RKO (cell line): ENCODE measurements at regions not wholly inside any gene's neighbourhood (a gene's known extent, or its start where the extent isn't known, plus 50 kb on each side); places are given as distances from the start of the nearest gene placed in this dataset.

Source experiments
- DNase-seq: peaks from one replicate; pipeline ENCODE4 v3.0.0-alpha.2; 2016; ENCODE audit warnings: low spot score

DNA sequence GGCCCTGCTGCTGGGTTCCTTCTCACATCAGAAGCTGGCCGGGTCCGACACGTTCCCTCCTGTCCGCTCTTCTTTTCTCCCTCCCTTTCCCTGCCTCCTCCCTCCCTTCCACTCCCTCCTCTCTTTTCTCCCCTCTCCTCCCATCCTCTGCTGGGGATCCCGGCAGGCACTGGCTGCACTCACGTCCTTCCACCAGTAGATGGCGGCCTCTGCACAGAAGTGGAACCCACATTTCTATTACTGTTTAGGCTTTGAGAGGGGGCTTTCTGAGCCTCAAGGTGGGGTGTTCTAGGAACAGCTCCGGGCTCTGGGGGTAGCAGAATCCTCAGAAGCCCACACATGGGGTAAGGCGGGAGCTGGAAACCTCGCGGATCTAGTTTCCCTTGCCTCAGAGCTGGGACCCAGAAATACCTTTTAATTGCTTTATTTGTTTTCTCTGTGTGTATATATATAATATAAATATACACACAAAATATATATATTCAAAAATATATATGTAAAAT is 294.2 kb downstream of the ZNF536 start:
- peak; percentile 15 for DNase-seq

DNA sequence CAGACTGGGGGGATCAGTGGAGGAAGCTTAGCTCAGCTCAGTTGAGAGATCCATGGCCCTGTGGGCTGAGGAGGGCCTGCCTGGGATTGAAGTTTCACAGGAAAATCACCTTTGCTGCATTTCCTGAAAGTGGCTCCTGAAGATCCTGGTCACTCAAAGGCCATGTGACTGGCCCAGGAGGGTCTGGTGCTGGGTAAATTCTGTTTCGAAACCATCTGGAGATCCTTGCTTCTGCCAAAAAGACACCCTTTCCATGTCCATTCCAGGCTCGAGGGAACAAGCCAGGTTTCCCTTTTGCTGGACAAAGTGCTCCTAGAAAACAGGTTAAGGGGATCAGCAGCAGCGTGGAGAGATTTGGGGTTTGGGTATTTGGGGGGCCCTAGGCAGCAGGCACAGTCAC is 293.3 kb downstream of the ZNF536 start:
- DNase-seq, result no peak

DNA sequence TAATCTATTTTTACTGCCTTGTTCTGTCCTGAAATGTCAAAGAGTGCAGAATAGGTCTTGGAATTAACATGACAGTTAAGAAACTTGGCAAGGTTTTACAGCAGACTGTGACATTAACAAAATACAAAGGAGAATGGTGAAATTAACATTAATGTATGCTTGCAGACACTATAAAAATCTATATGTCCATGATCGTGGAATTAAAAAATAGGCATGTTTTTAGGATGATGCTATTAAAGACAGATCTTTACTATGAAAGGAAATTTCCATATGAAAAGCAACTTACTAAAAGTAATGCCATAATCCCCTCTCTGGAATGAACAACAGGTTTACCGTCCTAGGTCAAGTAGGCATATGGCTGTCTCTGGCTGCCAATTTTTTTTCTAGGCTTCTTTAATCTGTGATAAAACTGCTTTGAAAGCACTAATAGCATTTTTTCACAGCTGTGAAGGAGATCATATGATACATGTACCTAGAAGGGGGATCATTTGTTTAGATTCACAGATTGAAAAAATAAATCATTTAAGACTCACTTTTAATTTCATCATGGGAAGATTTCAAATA is 291.5 kb downstream of the ZNF536 start:
- DNase-seq, result no peak

DNA sequence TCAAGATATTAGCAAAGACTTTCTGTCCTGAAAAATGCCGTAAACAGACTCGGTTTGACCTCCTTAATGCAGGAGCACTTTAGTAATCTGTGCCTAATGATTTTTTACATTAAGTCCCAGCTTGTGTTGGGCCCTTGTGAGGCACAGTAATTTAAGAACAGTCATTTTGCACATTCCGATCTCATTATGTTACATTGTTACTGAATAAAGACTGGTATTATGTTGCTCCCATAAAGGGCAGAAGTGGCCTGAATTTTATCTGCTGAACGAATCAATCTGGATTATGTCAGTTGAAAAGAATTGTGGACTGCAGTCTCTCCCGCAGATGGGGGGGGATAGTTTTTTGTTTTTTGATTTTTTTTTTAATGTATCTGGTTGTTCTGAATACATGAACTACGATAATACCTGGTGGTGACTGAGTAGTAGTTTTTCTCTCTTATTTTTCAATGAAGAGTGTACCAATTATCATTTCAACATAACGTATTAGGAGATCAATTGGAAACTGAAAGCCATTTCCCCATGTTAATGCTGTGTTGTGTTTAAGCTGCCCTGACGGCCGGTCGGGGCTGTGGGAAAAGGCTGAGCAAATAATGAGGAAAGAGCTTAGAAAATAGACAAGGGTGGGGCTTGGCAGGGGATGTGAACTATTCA is 290.2 kb downstream of the ZNF536 start:
- DNase-seq, result no peak

DNA sequence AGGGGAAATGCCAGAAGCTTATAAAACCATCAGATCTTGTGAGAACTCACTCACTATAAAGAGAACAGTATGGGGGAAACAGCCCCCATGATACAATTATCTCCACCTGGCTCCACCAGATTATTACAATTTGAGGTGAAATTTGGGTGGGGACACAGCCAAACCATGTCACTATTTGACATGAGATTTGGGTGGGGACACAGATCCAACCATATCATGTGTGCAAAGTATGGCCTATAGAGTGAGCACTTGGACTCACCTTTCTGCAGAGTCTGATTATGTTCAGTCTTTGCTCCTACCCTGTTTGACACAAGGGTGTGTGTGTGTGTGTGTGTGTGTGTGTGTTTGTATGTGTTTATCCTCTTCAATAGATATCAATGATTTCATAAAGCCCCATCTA is 287.5 kb downstream of the ZNF536 start:
- no peak for DNase-seq

DNA sequence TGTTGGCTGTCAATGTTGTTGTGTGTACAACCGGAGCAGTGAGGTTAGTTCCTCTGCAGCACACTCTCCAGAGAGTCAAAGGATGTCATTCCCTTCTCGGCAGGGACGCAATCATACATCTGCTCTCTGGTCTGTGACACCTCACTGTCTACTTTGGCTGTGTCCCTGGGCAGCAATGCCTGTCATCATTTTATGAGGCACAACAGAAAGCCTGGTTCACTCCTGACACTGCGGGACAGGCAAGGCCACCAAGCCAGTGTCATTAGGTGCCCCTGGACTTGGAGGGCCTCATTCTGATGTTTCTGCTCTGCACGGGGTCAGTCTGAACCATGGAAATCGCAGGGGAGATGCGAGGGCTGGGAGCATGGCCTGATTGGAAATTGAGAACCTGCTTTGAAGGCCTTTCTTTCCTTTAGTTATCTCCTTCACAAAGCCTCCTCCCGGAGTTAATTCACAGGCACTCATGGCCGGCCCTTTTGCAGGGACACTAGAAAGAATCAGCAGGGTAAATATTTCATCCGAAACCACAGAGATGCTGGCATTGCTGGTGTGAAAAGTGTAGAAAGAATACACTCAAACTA is 284.4 kb downstream of the ZNF536 start:
- no peak for DNase-seq

DNA sequence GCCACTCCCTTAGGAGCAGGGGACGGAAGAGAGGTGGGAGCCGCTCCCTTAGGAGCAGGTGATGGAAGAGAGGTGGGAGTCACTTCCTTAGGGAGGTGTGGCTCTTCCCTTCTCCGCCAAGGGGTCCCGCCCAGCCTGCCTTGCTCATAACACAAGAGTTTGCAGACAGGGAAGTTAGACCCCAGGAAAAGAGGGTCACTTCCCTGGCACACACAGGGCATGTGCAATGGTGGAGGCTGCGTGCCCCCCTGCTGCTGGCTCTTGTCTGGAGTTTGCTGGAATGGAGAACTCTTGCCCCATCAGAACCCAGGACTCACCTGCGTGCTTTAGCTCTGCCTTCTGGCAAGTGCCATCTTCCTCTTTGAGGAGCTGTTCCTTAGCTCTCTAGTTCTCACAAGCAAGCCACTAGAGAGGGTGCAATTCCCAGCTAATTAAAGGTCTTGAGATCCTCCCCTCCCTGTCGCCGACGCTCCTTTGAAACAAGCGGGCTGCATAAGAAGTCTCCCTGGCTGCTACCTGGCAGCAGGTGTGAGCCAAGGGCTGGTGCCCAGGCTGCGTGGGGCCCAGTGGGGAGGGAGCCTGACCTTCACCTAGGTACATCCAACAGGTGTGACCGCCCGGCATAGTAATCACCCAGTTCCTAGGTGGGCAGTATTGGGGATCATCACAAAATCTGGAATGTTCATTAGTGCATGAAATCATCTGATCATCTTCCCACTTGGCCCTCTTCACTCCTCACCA is 281.6 kb downstream of the ZNF536 start:
- DNase-seq, result no peak

DNA sequence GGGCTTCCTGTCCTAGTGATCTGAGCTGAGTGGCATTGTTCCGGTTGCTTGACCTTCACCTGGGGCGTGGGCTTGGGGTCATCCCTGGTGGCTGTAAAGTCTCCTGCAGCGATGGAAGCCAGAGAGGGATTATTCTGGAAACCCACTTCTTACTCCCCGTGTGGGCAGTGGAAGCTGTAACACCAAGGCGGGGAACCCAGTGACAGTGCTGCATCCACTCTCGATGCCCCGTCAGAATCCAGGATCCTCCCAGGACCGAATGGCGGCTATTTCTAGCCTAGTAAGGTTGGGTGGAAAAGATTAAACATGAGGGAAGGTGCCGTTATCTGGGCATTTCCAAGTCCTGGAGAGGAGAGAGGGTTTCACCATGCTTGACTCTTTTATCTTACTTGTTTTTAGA is 280.6 kb downstream of the ZNF536 start:
- DNase-seq, result no peak

DNA sequence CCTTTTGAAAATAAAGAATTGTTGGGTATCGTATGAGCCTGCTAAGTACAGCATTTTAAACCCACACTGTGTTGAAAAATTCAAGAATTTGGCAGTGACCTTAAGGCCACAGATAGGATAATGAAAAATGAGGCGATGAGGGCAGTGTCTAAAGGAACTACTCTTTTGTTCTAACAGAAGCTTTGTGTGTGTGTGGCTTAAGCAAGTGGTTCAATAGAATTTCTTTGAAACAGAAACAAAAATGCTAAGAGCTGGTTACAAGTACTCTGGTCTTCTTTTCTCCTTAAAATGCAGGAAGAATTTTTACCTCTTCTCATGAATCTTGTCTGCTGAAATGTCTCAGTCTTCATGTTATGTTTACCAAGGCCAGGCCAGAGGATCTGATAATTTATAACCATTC is 279.5 kb downstream of the ZNF536 start:
- DNase-seq, result no peak

DNA sequence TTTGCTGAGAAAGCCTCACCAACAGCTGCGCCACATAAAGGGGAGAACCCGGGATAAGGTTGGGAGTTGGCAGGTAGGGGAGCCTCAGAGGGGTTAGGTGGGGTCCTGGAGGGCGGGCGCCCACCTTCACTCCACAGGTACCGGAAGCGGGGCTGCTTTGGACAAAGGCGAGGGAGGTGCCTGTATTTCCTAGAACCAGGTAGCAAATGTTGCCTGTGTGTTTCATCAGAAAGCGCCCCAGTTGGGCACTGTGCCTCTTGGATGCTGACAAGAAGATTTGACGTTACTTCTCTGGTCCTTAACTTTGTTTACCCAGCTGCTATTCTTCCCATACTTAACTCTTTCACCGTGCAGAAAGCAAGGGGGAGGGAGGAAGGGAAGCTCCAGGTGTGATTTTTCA is 278.9 kb downstream of the ZNF536 start:
- no peak for DNase-seq

DNA sequence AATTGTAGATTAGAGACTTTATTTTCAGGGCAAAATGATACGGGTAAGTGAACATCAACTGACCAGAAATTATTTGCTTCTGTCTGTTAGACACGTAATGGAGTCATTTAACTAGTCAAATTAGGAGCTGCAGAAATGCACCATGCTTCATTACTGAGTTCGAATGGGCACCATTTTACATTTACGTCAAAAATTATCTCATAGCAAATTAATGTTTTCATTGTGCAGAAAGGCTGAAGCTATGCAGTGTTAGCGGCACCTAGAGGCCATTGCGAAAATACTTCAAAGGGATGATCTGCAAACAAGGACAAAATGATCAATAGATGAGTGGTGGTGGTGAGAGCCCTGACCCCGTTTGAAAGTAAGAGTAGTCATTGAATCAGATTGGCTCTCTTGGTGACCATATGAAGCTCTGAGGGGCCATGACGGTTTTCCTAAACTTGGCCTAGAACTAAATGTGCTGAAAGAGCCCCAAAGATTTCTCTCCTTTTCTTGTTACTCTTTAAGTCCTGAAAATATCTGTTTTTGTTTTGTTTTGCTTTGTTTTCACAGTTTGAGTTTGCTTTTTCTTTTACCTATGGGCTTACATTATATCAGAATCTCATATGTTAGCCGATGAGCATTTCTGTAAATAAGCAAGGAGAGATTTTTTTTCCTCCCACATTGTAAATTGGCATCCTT is 277.9 kb downstream of the ZNF536 start:
- DNase-seq, result peak; percentile 54

DNA sequence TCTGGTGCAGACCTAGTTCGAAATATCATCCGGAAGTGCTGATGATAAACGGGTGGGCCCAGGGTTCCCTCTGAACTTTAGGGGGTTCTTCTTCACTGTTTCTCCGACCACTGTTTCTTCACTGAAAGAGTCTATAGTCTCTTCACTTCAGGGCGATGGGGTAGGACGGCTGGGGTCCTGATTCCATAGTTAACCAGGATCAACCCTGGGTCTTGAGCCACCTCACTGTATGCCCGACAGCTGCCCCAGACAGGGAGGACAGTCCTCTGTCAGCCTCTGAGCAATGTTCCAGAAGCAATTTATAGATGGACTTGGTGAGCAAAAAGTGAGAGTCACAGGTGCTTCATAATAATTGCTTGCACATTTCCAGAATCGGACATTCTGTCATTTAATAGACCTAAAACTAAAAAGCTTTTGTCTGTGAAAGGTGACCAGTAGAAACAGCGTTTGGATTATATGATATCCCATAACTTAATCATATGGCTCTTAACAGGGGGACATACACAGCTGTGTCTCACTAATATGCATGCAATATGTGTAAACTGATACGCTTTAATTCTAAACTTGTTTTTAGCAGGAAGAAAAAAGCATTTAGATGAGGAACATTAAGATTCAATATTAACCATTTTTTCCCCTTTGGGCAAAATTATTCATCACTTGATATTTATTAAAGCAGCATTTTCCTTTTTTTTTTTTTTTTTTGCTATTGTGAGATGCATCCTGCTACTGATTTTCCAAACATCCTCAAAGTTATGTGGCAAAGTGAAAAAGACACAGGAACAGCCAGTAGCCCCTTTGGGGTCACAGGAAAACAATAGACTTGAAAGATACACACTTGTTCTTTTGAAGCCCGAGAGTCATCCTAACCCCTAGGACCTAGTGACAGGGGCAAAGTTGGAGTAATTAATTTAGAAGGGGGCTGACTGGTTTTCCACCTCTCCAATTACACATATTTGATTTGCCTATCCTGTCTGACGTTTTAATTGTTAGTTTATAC is 277.0 kb downstream of the ZNF536 start:
- no peak for DNase-seq

DNA sequence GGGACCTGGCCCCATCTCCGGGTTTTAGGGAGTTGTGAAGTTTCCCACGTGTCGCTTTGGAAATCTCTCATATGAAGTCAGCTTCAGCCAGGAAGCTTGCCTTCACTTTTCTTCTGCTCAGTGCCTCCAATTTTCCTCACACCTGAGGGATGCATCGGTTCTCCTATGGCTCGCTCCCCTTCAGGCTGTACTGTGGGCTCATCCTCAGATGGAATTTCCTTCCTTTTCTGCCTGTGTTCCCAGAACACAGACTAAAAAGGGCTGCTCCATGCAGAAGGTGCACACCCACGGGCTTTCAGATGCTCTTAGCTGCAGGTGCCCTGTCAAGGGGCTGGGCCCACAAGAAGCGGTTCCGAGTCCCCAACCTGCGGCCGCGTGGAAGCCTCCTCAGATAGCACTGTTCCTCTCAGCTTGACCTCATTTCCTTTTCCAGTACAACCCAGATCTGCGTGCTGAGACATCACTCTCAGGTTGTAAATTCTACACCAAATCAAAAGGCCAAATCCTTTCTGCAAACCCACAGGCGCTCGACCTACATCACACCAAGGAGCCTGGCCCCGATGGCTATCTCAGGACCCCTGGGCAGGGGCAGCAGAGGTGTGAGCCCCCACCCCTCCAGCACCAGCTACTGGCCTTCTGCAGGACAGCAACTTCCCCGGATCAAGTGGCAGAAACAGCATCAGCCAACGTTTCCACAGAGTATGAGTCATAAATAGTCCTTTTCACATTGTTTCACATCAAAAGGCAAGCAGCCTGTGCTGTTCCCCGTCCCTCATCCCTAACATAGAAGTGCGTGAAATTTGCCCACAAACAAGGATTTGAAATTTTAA is 275.9 kb downstream of the ZNF536 start:
- peak; percentile 2 for DNase-seq

DNA sequence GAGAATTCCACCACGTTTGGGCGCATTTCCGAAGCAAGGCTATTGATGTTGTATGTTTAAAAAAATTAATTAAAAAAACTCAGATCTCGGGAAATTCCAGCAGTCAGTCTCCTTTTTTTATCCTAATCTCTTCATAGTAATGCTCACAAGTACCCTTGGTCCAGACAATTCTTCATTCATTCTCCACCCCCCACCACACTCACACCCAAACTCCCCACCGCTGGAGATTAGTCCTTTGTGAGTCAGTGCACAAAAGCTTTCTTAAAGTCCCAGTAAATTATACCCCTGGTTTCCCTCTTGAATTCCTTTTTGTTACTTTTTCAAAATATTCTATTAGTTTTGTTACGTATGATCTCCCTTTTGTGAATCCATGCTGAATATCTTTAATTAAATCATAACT is 274.6 kb downstream of the ZNF536 start:
- DNase-seq, result no peak

DNA sequence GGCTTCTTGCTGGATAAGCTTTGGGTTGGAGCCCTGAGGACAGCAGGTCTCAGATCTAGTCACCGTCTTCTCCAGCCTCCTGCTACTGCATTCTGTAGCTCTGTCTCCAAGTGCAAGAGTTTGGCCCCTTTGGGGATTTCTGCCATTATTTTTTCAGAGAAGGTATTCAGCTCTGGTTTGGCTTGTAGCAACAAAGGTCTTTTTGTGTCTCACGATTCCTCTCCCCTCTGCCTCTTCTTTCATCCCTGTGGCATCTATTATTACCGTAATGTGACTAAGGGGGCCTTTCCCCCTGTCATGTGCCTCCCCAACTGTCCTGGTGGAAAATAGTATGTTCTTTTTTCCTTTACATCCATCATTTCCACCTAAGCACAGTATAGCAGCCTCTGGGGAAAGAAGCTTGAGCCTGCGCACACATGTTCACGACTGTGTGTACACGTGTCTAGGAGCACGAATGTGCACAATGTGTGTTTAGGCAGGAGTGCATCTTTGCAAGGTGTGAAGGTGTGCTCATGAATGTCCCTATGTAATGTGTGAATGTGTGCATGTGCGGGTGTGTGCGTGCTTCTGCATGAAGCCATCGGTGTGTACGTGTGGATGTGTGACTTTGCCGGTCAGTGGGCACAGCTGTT is 273.9 kb downstream of the ZNF536 start:
- no peak for DNase-seq

DNA sequence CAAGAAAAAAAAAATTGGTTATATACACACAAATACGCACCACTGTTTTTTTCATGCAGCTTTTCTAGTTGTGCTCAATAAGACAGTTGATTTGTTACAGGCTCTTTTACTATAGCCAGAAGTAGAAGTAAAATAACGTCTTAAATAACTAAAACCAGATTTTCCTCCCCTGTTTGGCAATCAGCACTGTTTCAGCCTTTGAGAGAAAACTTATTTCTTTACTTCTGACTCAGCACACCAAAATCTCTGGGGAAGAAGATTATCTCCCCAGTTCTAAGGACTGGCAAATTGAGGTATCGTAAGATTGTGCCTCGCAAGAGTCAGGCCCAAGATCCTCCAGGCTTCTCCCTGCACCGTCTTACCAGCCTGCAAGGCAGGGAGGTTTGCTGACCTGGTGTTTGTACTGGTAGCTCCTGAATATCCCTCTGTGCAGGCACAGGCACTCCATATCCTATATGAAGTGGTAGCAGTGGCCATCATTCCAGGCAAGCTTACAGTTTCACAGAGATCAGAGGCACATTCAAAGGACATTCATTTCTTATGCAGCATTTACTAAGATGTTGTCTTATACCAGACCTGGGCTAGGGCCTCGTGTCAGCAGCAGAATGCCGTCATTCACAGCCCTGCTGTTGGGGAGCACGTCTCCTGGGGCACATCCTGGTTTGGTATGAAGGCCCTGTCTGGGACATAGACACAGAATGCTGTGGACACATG is 268.2 kb downstream of the ZNF536 start:
- DNase-seq, result no peak

DNA sequence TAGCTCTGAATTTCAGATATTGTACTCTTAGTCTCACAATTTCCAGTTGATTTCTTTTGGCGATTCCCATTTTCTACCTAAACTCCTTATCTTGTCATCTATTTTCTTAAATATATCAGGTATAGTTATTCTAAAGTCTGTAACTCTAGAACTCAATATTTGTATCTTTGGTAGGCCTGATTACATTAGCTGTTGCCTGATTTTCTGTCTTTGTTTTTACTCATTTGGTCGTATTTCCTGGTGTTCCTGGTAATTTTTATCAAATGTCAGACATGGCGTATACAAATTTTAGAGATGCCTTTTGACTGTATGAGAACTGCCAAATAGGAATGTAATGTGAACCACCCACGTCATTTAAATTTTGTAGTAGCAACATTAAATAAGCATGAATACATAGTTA is 266.7 kb downstream of the ZNF536 start:
- DNase-seq, result no peak

DNA sequence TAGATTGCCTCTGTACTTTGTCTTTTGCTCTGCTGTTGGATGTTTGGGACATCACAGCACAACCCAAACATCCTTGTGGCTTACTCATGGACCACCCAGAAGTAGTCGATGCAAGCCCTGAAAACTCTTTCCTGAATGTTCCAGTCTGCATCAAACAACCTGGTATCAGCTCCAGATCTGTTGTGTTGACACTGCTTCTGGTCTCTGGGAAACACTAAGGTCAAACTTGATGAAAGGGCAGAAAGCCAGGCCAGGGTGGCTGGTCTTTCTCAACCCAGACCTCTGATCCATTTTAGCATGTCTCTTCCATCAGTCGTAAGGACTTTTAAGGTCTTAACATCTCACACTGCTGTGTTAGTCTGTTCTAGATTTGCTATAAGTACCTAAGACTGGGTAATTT is 265.7 kb downstream of the ZNF536 start:
- DNase-seq, result no peak
